KG1 (cell line): ENCODE measurements at regions not wholly inside any gene's neighbourhood (a gene's known extent, or its start where the extent isn't known, plus 50 kb on each side); places are given as distances from the start of the nearest gene placed in this dataset.
"Not testable (repeated sequence)": the region's sequence is repeated elsewhere in the genome, so short reads cannot be mapped to it uniquely, and the experiment has no call there.

Source experiments
- DNase-seq: peaks from one replicate; lab custom pipeline; 2025; lab: John Stamatoyannopoulos, UW

DNA sequence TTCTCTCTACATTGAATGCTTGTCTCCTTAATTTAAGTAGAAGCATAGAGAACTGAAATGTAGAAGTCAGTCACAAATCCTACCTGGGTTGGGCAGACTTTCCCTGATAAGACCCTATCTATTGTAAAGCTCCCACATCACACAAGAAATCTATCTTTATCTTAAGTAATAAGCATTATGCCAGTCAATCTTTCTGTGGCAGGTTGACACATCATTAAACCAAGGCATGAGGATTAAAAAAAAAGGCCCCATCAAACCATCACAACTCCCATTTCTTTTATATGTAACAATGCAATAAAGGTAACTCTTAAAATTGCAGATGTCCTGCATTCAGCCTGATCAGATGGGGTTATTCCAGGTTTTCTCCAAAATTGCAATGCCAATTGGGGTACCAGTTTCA lies 311.8 kb downstream of the TOX3 start:
- DNase-seq = no peak

DNA sequence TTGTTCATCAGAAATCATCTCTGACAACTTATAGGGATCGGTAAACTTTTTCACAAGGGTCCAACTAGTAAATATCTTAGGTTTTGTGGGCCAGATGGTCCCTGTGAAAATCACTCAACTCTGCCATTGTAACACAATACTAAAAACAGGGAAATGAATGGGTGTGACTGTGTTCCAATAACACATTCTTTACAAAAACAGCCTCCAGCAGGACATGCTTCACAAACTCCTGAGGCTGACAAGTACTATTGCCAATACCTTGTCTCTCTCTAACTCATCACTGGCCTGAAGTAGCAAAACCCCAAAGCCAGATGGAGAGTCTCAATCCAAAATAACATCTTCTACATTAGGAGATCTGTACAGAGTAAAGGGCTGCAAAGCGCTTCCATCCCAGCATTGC lies 312.3 kb downstream of the TOX3 start:
- no peak for DNase-seq

DNA sequence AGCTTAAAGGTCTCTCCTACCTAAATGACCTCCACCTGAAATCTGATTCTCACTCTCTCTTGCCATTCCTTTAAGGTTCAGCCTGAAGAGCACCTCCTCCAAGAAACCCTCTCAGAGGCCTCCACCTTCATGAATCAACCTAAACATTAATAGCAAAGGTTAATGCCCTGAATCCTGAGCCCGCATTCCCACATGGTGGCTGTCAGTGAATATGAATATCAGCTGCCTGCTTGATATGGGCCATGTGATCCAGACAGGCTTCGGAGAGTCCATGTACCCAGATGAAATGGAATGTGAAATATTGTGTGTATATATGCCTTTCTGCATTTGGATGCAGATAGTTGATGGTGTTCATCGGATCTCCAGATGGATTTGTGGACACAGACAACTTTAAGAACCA lies 317.5 kb downstream of the TOX3 start:
- no peak for DNase-seq

DNA sequence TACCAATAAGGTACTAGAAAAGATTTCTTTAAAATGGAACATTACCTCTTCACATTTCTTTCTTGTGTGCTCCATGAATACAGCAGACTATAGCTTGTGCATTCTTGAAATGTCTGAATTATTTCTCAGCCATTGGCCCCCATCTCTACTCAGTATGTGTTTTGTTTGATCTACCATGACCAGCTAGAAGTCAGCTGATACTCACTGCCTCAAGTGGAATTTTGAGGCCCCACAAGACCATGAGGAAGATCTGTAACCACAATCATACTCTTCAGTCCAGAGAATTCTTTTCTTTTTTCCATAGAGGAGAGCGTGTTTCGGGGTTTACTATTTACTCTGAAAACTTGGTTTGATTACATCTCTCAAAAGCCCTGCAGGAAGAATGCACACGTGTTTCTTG lies 319.1 kb downstream of the TOX3 start:
- no peak for DNase-seq

DNA sequence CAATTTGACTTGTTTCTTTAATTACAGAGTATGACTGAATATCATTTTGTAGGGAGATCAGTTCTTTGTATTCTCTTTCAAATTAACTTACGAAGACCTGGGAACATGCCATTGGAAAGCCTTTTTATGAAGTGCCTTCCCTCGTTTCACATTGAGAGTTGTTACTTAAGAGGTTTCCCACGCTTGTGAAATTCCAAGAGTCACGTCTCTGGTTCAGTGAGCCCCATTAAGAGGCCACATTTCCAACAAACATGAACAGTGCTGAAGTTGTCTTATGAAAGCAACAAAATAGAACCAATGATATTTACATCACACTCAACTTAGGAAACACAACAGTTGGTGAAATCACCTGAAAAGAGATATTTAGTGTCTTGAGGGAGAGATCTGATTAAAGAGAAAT lies 334.1 kb downstream of the TOX3 start:
- DNase-seq = no peak

DNA sequence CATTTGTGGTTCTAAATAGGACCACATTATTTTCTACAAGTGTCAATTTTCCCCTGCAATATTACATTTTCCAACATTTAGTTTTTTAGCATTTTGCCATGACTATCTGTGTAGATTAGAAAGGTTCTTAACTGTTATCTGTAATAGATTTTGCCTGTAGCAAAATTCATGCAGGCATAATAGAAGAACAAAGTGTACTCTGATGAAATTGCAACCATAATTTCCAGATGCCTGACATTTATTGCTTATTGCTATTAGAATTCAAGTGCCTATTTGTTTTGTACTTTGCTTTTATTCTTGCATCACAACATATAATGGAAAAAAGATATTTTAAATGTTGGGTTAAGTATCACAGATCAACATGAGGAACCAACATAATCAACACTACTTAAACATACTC lies 337.7 kb downstream of the TOX3 start:
- DNase-seq = no peak

DNA sequence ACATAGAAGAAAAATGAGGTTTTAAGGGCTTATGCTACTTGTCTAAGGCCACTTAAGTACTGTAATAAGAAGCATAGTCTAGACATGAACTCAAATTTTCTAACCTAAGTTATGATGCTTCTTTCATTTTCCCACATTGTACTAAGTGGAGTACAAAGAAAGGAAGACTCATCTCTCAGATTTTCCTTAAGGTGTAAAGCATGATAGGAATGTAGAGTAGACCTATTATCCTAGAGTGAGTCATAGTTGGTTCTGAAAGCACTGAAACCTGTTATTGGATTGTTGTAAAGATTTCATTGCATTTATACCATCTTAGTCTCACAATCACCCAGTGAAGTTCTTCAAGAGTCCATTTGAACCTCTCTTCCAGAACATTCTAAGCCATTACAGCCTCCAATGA lies 343.8 kb downstream of the TOX3 start:
- DNase-seq = no peak

DNA sequence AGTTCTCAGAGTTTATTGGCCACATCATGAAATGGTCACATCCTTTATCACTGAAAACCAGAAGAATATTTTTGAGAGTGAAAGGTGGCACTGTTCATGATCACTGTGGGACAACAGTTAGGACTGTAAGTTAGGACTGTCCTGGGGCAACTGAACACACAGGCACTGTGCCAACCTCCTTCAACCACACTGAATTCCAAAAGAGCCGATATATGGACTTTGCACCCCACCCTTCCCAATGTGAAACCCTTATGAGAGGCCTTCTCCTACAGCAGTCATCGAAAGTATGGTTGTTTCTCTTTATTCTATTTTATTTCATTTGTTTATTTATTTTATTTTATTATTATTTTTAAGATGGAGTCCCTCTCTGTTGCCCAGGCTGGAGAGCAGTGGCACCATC lies 353.5 kb downstream of the TOX3 start:
- no peak for DNase-seq

DNA sequence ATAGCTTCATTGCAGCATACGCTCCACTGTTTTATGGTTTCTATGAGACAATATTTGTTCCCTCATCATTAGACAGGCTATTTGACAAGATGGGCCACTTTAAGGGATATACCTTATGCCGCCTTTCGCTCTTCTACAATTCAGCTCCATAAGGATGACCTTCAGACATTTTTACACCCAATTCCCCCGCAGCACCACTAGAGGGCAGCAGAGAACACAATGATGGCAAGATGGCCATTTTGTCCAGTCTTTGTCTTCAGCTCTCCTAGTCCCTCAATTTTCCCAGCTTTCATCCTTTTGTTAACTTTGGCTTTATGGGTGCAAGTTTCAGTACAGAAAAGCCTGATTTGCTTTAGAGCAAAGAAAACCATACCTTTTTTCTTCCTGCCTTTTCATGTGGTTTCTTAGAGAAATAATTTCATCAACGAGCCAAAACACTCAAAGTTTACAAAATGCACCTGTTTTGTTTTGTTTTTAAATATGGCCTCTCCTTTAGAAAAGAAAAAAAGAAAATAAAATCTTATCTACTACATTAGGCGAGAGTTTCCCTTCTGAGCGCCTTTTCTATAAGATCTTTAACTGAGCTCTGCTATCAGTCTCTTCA lies 355.3 kb downstream of the TOX3 start:
- DNase-seq = peak; percentile 19

DNA sequence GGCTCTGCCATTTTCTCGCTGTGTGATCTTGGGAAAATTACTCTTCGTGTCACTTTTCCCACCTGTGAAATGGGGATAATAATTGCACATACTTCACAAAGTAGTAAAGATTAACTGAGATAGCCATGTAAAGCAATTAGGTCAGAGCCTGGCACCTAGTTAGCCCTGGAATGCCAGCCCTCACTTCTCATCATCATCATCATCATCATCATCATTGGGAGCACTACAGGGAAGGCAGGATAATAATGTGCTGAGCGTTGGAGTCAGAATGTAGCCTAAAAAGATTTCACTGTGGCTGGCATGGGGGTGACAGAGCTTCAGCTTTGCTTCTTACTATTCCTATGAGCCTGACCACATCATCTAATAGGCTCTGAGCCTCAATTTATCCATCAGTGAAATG lies 362.6 kb downstream of the TOX3 start:
- DNase-seq = no peak

DNA sequence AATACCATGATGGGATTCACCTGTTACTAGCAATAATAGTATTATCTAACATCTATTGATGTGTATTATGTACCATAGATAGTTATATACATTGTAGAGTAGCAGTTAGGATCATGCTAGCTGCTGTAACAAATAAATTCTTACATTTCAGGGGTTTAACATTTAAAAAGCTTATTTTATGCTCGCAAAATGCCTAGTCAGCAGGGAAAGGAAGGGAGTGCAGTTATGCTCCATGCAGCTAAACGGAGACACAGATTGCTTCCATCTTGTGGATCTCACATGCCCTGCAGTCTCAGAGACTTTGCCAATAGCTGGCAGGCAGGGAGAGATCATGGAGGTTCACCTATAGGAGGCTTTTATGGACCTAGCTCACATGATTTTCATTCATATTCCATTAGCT lies 364.1 kb downstream of the TOX3 start:
- no peak for DNase-seq

DNA sequence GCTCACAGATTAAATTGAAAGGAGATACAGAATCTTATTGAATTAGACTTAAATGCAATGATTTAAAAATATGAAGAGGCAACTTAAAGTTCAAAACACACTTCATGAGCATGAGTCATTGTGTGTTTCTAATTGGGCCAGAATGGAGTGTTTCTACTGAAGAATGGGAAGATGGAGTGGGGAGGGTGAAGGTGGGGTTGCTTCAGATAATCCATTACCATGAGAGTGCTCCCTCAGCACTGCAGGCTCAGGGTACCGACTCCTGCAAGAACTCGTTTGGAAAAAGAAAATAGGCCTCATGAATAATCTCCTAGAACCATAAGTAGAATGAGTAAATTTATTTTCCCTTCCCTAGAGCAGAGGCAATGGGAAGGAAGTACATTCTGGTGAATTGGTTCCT lies 372.8 kb downstream of the TOX3 start:
- no peak for DNase-seq

DNA sequence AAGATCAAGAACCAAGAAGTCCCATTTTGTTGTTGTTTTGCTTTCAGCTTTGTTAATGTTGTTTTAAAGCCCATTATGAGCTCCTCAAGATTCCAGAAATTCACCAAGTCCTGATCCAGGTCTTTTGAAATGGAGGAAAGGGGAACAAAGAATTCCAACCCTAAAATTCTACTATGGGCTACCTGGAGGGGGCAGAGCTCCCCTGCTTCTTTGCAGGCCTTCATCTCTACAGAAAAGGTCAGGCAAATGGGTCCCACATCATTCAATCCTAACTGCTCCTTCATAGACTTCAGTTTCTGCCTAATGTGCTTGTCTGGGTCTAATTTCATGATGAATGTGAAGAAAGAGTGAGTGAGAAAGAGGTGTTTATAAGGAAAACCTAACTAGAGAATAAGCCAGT lies 375.5 kb downstream of the TOX3 start:
- no peak for DNase-seq

DNA sequence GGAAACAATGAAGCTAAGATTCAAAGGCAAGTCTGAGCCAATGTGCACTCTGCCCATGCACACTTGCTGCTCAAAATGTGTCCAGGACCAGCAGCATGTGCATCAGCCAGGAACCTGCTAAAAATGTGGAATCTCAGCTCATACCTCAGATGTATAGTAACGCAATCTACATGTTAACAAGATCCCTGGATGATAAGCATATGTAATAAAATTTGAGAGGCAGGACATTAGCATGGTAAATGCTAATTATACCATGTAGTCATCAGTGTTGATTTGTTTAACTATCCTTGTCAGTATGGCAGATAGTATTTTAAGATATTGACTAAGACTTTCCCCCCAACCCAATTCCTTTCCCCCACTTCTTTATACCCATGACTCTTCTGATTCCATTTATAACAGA lies 379.6 kb downstream of the TOX3 start:
- DNase-seq = no peak

DNA sequence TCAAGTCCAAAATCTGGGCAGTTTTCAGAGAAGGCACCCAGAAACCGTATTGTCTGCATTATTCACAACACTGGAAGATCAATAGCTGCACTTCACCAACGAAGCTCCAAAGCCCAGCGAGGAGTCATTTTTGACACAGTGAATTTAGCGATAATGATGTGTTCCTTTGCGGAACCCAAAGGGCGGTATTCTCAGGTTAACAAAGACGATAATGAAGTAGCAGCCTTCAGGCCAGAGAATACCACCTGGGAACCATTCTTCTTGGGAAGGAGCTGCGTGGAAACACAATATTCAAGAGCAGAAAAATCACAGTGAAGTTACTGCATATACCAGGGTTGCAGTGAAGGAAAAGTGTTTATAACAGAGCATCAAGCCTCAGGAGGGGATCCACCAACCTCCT lies 381.0 kb downstream of the TOX3 start:
- no peak for DNase-seq

DNA sequence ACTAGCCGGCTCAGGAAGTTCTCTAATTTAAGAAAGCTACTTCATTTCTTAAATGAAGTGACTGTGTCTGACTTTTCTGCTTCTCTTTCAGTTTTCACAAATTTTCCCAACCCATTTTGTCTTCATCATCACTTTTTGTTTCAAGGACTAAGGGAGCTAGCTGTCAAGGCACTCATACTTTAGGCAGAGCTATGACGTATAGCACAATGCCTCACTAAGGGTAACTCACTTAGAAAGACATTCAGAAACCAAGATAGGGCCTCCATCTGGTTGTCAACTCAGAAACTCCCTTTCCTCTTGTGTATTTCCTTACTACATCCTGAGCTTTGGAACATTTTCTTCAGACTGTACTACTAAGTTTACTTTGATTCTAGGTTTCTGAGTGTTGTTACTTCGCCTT lies 397.9 kb downstream of the TOX3 start:
- no peak for DNase-seq

DNA sequence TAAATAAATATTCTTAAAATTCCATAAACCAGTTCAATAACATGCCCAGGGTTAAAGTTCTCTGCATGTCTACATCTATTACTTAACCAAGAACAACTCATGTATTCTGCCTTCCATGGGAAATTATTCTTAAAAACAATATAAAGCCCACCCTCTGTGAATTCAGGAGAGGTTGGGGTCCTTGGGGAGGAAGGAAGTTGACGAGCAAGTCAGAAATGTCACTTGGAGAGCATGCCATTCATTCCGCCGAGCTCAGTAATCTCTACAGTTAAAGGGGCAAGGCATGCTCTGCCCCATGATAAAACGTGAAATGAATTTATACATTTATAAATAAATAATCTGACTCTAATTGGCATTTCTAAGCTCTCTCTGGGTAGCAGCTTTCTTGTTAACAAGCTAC lies 405.1 kb downstream of the TOX3 start:
- DNase-seq = no peak

DNA sequence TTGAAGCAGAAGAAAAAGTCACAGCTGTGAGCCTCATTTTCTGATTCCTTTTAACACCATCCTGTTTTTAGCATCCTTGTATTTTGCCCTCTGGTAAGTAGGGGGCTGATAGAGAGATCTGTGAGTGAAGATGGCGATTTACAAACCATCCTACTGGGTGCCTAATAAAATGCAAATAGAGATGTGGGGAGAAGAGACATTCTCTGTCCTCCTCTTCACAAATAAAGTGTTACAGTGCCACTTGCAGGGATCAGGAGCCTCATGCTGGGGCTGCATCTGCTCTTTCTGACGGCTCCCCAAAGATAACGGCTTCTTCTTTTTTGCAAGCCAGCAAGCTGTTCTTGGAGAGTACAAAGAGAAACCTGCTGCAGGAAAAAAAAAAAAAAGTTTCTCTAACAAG lies 418.6 kb downstream of the TOX3 start:
- no peak for DNase-seq

DNA sequence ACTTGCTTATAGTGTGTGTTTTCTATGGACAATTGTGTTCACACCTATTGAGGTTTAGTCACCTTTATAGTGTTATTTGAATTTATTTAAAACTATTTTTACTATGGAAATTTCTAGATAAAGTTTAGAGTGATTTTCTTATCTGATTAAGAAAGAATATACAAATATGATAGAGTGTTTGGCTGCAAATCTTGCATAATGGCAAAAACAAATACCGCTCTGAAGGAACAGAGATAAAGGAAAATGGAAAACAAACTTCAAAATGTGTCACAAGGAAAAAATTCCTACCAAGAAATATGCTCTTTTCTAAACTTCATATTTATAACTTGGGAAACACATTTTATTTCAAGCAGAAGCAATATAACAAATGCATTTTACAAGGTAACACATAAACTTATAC lies 423.1 kb downstream of the TOX3 start:
- DNase-seq = no peak

DNA sequence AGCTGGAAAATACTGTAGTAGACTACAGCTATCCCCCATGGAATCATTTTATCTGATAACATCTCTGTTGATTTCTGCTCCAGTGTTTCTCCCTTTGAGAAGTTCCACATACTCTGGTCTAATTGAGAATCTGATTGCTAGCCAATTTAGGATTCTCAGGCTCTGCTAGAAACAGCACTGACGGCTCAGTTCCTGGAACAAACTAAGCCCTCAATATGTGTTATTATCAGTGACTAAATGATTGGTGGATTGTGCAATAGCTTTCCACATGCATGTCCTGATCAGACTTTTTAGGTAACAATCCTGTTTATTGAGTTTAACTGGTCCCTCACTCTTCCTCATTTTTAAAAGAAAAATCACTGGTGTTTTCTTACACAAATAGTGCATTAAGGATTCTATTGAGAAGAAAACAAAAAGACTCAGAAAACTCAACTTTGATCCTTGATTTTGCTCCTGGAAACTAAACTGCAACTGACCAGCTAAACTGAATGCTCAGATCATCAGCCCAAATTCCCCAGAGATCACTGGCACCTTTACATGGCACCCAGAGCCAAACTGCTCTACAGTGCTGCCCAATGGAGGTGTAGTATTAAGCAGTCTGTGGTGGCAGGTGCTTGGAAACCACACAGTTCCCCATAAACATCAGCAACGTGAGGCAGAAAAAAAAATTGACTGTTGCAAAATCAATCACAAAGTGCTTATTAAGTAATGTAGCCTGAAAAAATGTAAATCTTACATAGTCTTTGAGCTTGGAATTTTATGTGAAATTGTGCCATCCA lies 423.7 kb downstream of the TOX3 start:
- no peak for DNase-seq

DNA sequence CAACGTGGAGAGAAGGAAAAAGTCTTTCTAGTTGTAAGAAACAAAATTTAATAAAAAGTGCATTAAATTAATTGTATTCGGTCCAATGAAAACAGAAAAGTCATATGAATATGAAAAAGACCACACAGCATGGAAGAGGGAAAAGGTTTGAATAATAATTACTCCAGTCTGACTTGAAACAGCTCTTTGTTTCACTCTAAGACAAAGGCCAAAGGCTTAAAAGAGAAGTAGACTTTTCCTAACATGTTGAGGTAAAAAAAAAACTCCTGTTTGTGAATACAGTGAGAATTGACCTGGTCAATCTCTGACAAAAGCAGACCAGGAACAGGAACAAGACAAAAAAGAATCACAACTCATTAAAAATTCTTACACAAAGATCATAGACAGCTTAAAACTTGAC lies 429.8 kb downstream of the TOX3 start:
- no peak for DNase-seq

DNA sequence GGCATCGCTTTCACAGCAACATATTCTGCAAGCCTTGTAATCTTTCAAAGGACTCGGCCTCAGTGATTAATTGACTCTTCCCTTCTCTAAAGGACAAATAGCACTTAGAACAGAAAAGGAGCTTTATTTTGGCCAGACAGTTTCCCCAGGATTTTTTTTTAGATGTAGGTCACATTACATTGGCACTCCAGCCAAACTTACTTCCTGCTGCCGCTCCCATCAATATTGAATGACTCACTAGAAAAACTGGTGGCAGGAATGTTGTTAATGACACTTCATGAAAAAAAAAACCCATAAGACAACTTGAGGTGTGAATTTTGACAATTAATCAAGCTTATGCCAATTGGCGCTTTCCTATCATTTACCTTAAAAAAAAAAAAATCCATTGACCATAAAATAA lies 432.6 kb downstream of the TOX3 start:
- no peak for DNase-seq

DNA sequence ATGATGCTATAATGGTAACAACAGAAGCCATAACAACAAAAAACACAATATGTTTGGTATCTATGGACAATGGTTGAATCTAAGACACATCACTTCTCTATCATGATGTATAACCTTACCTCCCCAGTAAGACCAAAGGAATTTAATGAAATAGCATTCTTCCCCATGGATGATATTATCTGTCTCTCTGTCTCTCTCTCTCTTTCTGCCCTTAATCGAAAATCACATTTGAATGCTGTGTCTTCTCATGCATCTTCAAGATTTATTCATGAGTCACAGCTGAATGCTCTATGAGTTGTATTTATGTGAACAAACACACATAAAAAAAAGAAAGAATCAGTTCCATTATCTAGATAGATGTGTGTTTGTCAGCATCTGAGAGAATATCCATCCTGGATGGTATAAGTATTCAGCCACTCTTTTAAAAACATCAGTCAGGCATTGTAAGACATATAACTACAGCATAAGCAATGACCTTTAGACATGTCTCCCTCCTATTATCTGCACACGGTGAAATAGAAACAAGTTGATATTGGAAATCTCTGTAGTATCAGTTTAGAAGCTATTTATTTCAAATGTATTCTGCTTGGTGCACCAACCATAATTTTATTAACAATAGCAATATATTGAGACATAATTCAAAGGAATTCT lies 433.3 kb downstream of the TOX3 start:
- no peak for DNase-seq

DNA sequence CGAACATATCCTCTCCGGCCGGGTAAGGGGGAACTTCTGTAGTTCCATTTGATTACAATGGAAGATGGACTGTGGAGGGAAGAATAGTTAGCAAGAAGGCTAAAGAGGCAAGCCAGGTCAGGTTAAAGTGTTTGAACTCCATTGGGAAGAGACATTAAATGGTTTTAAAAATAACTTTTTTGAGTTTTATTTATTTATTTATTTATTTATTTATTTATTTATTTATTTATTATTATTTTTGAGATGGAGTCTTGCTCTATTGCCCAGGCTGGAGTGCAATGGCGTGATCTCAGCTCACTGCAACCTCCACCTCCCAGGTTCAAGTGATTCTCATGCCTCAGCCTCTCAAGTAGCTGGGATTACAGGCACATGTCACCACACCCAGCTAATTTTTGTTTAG lies 441.9 kb downstream of the TOX3 start:
- not testable (repeated sequence) for DNase-seq
